Forelimb muscle (tissue), 1 donor: ENCODE measurements at regions not wholly inside any gene's neighbourhood (a gene's known extent, or its start where the extent isn't known, plus 50 kb on each side); places are given as distances from the start of the nearest gene placed in this dataset.
"Not testable (repeated sequence)": the region's sequence is repeated elsewhere in the genome, so short reads cannot be mapped to it uniquely, and the experiment has no call there.

Experiments used
- DNase-seq: peaks from one replicate; pipeline ENCODE4 v3.0.0-alpha.2; 2013; ENCODE audit warnings: low read depth

- no peak for DNase-seq
These were observed 189.7 kb downstream of the C7orf25 start for GRCh38 chr7:42722198-42722597.

- no peak for DNase-seq
These were observed 190.7 kb downstream of the C7orf25 start for GRCh38 chr7:42720991-42721796.

- DNase-seq: no peak
These were observed 191.9 kb downstream of the C7orf25 start for GRCh38 chr7:42720012-42720411.

- not testable (repeated sequence) for DNase-seq
These were observed 193.4 kb downstream of the C7orf25 start for GRCh38 chr7:42718466-42718865.

- DNase-seq: no peak
These were observed 197.5 kb downstream of the C7orf25 start for GRCh38 chr7:42714356-42714755.

GRCh38 chr7:42709284-42709683, 202.6 kb downstream of the C7orf25 start:
- DNase-seq: no peak

- DNase-seq: no peak
These were observed 207.2 kb downstream of the C7orf25 start for GRCh38 chr7:42704710-42705109.

GRCh38 chr7:42702647-42703046, 209.2 kb downstream of the C7orf25 start:
- no peak for DNase-seq

- DNase-seq: no peak
These were observed 211.2 kb downstream of the C7orf25 start for GRCh38 chr7:42700406-42701327.

- DNase-seq: no peak
These were observed 212.3 kb downstream of the C7orf25 start for GRCh38 chr7:42699380-42700178.

GRCh38 chr7:42698600-42699374, 213.1 kb downstream of the C7orf25 start:
- DNase-seq: no peak

- DNase-seq: no peak
These were observed 216.9 kb downstream of the C7orf25 start for GRCh38 chr7:42694894-42695507.

- no peak for DNase-seq
These were observed 218.1 kb downstream of the C7orf25 start for GRCh38 chr7:42693722-42694121.

- peak; percentile 83 for DNase-seq
These were observed 219.2 kb downstream of the C7orf25 start for GRCh38 chr7:42692621-42693020.

- no peak for DNase-seq
These were observed 220.9 kb downstream of the C7orf25 start for GRCh38 chr7:42690794-42691639.

GRCh38 chr7:42689626-42690025, 222.2 kb downstream of the C7orf25 start:
- no peak for DNase-seq

- no peak for DNase-seq
These were observed 223.9 kb downstream of the C7orf25 start for GRCh38 chr7:42688056-42688371.

GRCh38 chr7:42687211-42688055, 224.4 kb downstream of the C7orf25 start:
- no peak for DNase-seq

GRCh38 chr7:42686594-42687156, 225.2 kb downstream of the C7orf25 start:
- no peak for DNase-seq
